NCI-H1048 (cell line): ENCODE measurements at regions not wholly inside any gene's neighbourhood (a gene's known extent, or its start where the extent isn't known, plus 50 kb on each side); places are given as distances from the start of the nearest gene placed in this dataset.

Experiments
- DNase-seq: peaks from one replicate; lab custom pipeline; 2025; lab: John Stamatoyannopoulos, UW

DNA sequence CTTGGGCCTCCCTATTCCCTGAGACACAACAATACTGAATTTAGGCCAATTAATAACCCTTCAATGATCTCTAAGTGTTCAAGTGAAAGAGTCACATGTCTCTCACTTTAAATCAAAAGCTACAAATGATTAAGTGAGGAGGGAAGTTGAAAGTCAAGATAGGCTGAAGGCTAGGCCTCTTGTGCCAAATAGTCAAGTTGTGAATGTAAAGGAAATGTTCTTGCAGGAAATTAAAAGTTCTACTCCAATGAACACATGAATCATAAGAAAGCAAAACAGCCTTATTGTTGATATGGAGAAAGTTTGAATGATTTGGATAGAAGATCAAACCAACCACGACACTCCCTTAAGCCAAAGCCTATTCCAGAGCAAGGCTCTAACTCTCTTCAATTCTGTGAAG is 286.9 kb downstream of the MEIS1 start:
- no peak for DNase-seq

GRCh38 chr2:66724241-66724640 is 289.3 kb downstream of the MEIS1 start:
- no peak for DNase-seq

- DNase-seq = no peak
Measured at GRCh38 chr2:66729416-66730330, 294.7 kb downstream of the MEIS1 start.

GRCh38 chr2:66730441-66730840 is 295.5 kb downstream of the MEIS1 start:
- DNase-seq = no peak

- no peak for DNase-seq
Measured at GRCh38 chr2:66733364-66733999, 298.6 kb downstream of the MEIS1 start.

DNA sequence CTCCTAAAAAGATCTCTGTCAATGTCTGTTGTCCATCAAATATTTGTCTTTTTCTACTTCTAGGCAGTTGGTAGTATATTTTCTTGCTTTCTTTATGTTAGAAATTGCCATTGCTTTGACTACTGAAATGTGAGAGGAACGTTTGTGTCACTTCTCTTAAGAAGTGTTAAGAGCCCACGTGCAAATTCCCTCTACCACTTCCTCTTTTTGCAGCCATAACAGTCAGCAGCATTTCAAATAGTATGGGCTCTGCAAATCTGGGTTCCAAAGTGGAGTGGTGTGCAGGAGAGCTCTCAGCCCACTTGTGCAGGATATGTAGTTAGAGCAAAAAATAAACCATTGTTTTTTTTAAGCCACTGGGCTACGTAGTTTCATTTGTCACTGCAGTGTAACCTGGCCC is 314.0 kb downstream of the MEIS1 start:
- DNase-seq = no peak

GRCh38 chr2:66749566-66749965 is 314.6 kb downstream of the MEIS1 start:
- DNase-seq = no peak

GRCh38 chr2:66753257-66753656 is 318.3 kb downstream of the MEIS1 start:
- DNase-seq = no peak

- DNase-seq = no peak
Measured at GRCh38 chr2:66753660-66754059, 318.7 kb downstream of the MEIS1 start.

DNA sequence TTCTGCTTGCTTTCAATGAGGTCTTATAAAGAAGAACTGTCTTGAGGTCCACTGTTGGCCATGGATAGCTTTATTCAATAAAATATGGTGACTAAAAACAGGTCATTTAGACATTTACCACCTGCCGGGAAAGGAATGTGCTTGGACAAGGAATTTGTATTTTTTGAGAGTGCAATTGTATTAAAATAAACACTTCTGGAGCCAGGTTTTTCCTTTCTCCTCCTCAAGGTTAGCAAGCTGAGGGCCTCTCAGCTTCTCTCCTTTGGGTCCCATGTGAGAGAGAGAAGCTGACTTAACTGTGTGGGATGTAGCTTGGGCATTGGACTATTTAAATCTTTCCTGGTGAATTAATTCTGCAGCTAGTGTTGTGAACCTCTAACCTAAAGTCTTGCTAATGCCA is 321.0 kb downstream of the MEIS1 start:
- DNase-seq = no peak

DNA sequence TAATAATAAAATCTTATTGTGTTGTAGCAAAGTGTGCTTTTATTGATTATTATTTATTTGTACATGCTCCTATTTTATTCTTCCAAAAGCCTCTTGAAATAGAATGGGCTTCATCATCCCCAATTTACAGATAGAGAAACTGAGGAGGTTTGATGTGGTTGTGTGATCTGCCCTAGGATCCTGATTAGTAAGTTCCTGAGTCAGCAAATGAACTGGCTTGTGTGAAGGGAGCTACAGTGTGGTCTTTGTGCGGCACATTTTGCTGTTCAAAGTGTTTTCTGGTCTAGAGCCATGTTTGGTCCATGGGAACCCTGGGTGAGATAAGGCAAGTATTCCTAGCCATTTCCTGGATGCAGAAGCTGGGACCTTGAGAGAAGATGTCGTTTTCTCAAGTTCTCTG is 326.9 kb downstream of the MEIS1 start:
- DNase-seq = no peak

- no peak for DNase-seq
Measured at GRCh38 chr2:66762761-66763160, 327.8 kb downstream of the MEIS1 start.

- DNase-seq = no peak
Measured at GRCh38 chr2:66766582-66766981, 331.7 kb downstream of the MEIS1 start.

- no peak for DNase-seq
Measured at GRCh38 chr2:66771359-66771976, 336.5 kb downstream of the MEIS1 start.

DNA sequence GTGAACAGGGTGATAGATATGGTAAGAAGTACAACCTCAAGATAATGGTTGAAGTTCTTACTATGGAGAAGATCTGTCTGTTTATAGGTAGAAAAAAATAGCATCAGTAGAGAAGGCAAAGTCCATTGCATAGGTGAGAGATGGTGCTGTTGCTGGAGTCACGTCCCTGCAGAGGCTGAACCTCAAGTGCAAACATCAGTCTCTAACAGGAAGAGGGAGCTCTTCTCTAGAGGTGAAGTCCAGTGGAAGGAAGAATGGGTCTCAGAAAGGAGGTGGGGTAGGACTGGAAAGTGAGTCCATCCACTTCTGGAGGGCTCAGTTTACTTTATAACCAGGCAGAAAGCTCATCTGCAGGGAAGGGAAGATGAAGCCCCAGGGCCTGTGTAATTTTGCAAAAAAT is 337.7 kb downstream of the MEIS1 start:
- no peak for DNase-seq

DNA sequence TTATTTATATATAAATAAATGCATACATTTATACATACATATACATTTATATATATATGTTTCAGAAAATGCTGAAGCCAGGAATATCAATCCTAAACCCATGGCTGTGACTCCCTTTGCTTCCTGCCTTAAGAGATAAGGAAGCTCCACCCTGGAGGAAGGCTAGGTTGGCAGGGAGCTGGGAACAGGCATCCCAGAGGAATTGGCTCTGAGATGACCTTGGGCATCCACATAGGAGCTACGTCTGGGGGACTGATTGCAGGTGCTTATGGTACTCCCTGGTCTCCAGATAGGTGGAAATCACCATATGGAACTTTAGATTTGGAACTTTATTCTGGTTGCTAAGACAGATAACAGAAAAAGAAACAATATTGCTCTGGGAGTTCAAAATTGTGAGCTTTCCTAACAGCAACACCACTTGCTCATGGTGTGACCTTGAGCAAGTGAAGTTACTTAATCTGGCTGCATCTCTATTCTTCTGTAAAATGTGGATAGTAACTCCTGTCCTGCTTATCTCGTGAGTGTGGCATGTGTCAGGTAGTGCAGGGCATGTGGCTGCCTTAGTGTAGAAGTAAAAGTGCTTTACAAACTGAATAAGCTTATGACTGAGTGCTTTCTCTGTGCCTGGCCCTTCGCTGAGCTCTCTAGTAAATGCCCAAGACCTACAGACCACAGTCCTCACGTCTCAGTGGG is 341.0 kb downstream of the MEIS1 start:
- no peak for DNase-seq

- DNase-seq = no peak
Measured at GRCh38 chr2:66781804-66782203, 346.9 kb downstream of the MEIS1 start.

DNA sequence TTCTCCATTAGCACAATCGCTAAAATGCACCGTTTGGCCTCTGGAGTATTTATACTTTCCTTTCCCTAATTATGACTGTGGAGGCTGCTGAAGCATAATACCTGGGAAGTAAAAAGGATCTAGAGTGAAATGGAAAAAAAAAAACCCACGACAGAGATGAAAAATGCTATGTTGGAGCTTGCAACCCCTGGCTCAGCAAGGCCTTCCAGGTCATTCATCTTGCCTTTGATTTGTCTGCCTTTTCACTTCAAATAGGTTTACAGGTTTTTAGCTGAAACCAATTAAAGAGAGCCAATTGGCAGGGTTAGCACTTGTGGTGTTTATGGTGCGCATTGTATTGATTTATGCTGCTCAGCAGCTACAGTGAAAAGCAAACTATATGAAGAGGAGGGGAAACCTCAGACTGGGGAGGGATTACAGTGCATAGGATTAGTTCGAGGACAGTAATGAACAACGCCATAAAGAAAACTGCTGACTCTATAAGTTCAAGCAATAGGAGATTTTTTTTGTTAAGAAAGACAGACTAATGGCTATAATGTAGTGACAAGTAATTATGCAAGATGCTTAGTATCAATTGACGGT is 347.9 kb downstream of the MEIS1 start:
- no peak for DNase-seq

DNA sequence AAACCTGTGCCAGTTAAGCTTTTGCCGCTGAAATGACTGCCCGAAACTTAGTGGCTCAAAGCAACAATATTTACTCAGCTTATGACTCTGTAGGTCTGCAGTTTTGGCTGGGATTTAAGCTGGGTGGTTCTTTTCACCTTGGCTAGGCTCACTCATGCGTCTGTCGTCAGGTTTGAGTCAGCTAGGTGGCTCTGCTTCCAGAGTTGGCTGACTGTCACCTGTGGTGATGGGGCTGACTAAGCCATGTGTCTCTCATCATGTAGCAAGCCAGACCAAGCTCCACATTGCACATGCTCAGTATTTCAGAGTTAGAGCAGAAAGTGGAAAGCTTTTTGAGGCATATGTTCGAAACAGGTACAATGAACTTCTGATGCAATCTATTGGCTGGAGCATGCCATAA is 354.8 kb downstream of the MEIS1 start:
- DNase-seq = no peak

DNA sequence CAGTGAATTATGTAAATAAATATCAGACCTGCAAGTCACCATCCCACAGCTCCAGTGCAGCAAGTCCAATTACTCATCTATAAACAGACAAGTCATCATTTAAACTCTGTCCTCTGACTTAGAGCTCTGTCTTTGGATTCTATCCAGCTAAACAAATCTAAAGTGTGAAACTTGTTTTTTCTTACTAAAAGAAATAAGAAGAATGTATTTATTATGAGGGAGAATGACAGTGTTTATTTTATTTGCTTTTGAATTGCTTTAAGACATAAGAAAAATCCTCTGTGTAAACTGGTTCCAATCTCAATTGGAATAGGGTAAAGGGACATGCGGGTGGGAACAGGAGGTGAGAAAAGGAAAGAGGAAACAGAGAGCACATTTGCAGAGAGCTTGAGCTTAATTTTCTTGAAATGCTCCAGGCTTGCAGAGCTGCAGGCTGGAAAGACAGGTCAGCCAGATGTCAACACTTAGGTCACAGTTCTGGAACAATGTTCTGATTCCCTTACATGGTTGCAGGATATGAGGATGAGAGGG is 355.8 kb downstream of the MEIS1 start:
- DNase-seq = no peak

DNA sequence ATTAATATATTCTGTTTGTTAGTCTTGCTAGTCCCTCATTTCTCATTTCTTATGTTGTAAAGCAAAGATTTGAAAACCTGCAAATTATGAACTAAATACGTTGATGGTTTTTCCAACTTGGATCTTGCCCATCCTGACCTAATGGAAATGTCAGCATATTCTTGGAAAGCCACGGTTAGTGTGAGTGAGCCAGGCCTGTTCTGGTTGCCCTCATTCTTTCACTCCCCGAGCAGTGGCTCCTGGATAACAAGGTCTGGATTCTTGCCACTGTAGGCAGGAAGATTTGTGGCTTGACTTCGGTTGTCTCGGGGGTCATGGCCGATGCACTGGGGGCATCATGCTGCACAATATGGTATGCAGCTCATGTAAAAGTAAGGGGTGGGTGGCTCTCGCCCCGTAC is 359.1 kb downstream of the MEIS1 start:
- DNase-seq = no peak

- DNase-seq = no peak
Measured at GRCh38 chr2:66794551-66794950, 359.6 kb downstream of the MEIS1 start.
